Neural progenitor cell (in vitro differentiated cells): ENCODE measurements at regions not wholly inside any gene's neighbourhood (a gene's known extent, or its start where the extent isn't known, plus 50 kb on each side); places are given as distances from the start of the nearest gene placed in this dataset.

Source experiments
- DNase-seq: peaks from one replicate; pipeline ENCODE4 v3.0.0-alpha.2; 2016; ENCODE audit warnings: low spot score
- H2AFZ ChIP-seq: fragments of 200-600 bp; sonication (generic); replicated peaks from 2 replicates; pipeline ENCODE4 v1.6.1; 2016; ENCODE audit warnings: antibody characterized with exemption
- H3F3A ChIP-seq: fragments of 200-600 bp; sonication (generic); 2 replicates; pipeline ENCODE4 v1.6.1; 2016; ENCODE audit warnings: antibody characterized with exemption, low read depth
- H3K27ac ChIP-seq: fragments of 200-600 bp; sonication (generic); 2 replicates; pipeline ENCODE4 v1.5.1; 2016; ENCODE audit warnings: mild to moderate bottlenecking
- H3K27me3 ChIP-seq: fragments of 200-600 bp; sonication (generic); 2 replicates; pipeline ENCODE4 v1.6.1; 2016; ENCODE audit warnings: mild to moderate bottlenecking, moderate library complexity
- H3K36me3 ChIP-seq: fragments of 200-600 bp; sonication (generic); 2 replicates; pipeline ENCODE4 v1.5.1; 2016
- H3K4me1 ChIP-seq: fragments of 200-600 bp; sonication (generic); 2 replicates; pipeline ENCODE4 v1.6.1; 2016; ENCODE audit warnings: mixed run types
- H3K4me2 ChIP-seq: fragments of 200-600 bp; sonication (generic); 2 replicates; pipeline ENCODE4 v1.6.1; 2016
- H3K4me3 ChIP-seq: fragments of 200-600 bp; sonication (generic); 2 replicates; pipeline ENCODE4 v1.5.1; 2016
- H3K79me2 ChIP-seq: fragments of 200-600 bp; sonication (generic); 2 replicates; pipeline ENCODE4 v1.6.1; 2016; ENCODE audit warnings: low read depth
- H3K9ac ChIP-seq: fragments of 200-600 bp; sonication (generic); 2 replicates; pipeline ENCODE4 v1.6.1; 2016
- H3K9me3 ChIP-seq: fragments of 200-600 bp; sonication (generic); 2 replicates; pipeline ENCODE4 v1.5.1; 2016; ENCODE audit warnings: low read depth
- H4K20me1 ChIP-seq: fragments of 200-600 bp; sonication (generic); 2 replicates; pipeline ENCODE4 v1.6.1; 2016; ENCODE audit warnings: low read depth
- H3K27ac Mint-ChIP-seq: 3 replicates; pipeline ENCODE4 v1.8.0; 2021; ENCODE audit warnings: mixed read lengths
- H3K27me3 Mint-ChIP-seq: 2 replicates; pipeline ENCODE4 v1.8.0; 2022; ENCODE audit warnings: low read depth, mild to moderate bottlenecking, inconsistent platforms, moderate library complexity, mixed read lengths; ENCODE audit not compliant: insufficient read depth
- H3K36me3 Mint-ChIP-seq: 3 replicates; pipeline ENCODE4 v1.8.0; 2021; ENCODE audit warnings: mixed read lengths
- H3K4me1 Mint-ChIP-seq: 3 replicates; pipeline ENCODE4 v1.8.0; 2021; ENCODE audit warnings: mixed read lengths
- H3K4me3 Mint-ChIP-seq: 3 replicates; pipeline ENCODE4 v1.8.0; 2021; ENCODE audit warnings: mild to moderate bottlenecking, moderate library complexity, mixed read lengths
- H3K9me3 Mint-ChIP-seq: 3 replicates; pipeline ENCODE4 v1.8.0; 2020; ENCODE audit warnings: mixed read lengths
- CTCF ChIP-seq: fragments of 200-600 bp; sonication (generic); IDR thresholded peaks from 2 replicates; pipeline ENCODE4 v1.5.1; 2017; ENCODE audit warnings: antibody characterized with exemption, mild to moderate bottlenecking
- EZH2 ChIP-seq: fragments of 200-600 bp; sonication (generic); IDR thresholded peaks from 2 replicates; pipeline ENCODE4 v1.6.1; 2017; ENCODE audit warnings: antibody characterized with exemption, mild to moderate bottlenecking, moderate library complexity
- EZH2phosphoT487 ChIP-seq: fragments of 200-600 bp; sonication (generic); IDR thresholded peaks from 2 replicates; pipeline ENCODE4 v1.6.1; 2017; ENCODE audit warnings: antibody characterized with exemption

DNA sequence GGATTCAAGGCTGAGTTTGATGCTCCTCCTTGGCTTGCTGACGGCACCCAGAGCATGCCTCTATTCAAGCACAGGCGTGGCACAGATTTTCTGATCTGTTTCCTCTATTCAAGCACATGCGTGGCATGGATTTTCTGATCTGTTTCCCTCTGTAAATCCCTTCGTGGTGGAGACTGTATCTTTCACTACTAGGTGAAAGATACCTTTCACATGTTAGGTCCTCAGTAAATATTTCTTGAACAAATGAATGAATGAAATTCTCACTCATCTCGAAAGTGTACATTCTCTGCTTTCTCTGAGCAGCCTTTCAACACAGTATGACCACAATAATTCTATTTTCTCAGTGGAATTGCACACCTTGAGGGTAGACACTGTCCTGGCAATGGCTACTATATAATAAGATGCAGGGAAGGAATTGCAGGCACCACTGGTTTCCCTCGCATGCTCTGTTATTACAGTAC lies 72.6 kb upstream of the F13A1 start:
- no peaks in the 10 kb centered on the region for H3K36me3 Mint-ChIP-seq
- H3K79me2 ChIP-seq: no peaks in the 10 kb centered on the region
- H3K9me3 Mint-ChIP-seq: no peaks in the 10 kb centered on the region
- no peak for DNase-seq
- H3K4me3 Mint-ChIP-seq: no peak overlapping the region
- H3F3A ChIP-seq: no peaks in the 10 kb centered on the region
- TF ChIP-seq CTCF: no peak
- no peak for TF ChIP-seq EZH2phosphoT487
- no peak overlapping the region for H3K9ac ChIP-seq
- H3K4me2 ChIP-seq: no peak overlapping the region
- no peaks in the 10 kb centered on the region for H3K36me3 ChIP-seq
- no peak overlapping the region for H3K27ac Mint-ChIP-seq
- no peaks in the 10 kb centered on the region for H3K9me3 ChIP-seq
- no peak overlapping the region for H2AFZ ChIP-seq
- no peaks in the 10 kb centered on the region for H3K4me1 ChIP-seq
- no peak overlapping the region for H3K4me3 ChIP-seq
- peaks cover 3% of the 10 kb centered on the region for H3K4me1 Mint-ChIP-seq
- H3K27me3 ChIP-seq: no peaks in the 10 kb centered on the region
- H3K27me3 Mint-ChIP-seq: no peaks in the 10 kb centered on the region
- no peaks in the 10 kb centered on the region for H4K20me1 ChIP-seq
- H3K27ac ChIP-seq: no peak overlapping the region

DNA sequence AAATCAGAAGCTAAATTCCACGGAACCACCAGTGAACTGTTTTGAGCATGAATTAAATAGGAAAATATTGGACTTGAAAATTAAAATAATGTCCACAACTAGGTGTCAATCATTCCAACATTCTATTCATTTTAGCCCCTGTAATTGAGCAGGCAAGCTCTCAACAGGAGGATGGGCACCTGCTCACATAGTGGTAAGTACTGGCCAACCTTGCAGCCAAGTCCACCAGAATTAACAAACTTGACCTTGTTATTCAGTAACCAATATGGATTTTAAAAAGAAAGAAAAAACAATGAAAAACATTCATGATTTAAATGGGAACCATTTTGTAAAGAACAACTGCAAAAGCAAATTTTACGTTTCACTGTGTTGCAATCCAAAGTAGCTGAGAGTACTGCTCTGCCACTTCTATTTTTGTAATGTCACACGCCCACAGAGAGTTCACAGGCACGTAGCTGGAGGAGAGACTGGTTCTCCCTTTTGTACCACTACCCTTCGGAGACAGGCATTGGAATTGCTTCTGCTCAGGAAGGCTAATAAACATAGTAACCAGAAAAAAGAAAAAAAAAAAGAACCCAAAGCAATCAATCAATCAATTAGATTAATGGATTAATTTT lies 75.2 kb upstream of the F13A1 start:
- Histone ChIP-seq H3K9ac (no peak overlapping the region), H3K79me2 (no peaks in the 10 kb centered on the region), H3F3A (no peaks in the 10 kb centered on the region), H3K27me3 (no peaks in the 10 kb centered on the region), H3K4me2 (no peak overlapping the region), H3K9me3 (no peaks in the 10 kb centered on the region), H3K36me3 (no peaks in the 10 kb centered on the region), H3K4me3 (no peak overlapping the region), H2AFZ (no peak overlapping the region), H3K4me1 (no peaks in the 10 kb centered on the region), H3K27ac (no peak overlapping the region), H4K20me1 (no peaks in the 10 kb centered on the region)
- H3K27ac Mint-ChIP-seq: no peak overlapping the region
- no peaks in the 10 kb centered on the region for H3K36me3 Mint-ChIP-seq
- peaks cover 2% of the 10 kb centered on the region for H3K4me1 Mint-ChIP-seq
- no peak for DNase-seq
- H3K27me3 Mint-ChIP-seq: no peaks in the 10 kb centered on the region
- no peak for TF ChIP-seq CTCF
- TF ChIP-seq EZH2: no peak
- no peak for TF ChIP-seq EZH2phosphoT487
- H3K4me3 Mint-ChIP-seq: no peak overlapping the region
- H3K9me3 Mint-ChIP-seq: no peaks in the 10 kb centered on the region

GRCh38 chr6:6397842-6398241 lies 77.4 kb upstream of the F13A1 start:
- H3K4me1 ChIP-seq: no peaks in the 10 kb centered on the region
- no peak overlapping the region for H3K27ac ChIP-seq
- DNase-seq: no peak
- no peak overlapping the region for H3K9ac ChIP-seq
- H3K4me1 Mint-ChIP-seq: no peaks in the 10 kb centered on the region
- H3K36me3 Mint-ChIP-seq: no peaks in the 10 kb centered on the region
- no peaks in the 10 kb centered on the region for H3K79me2 ChIP-seq
- no peaks in the 10 kb centered on the region for H3F3A ChIP-seq
- no peaks in the 10 kb centered on the region for H3K9me3 Mint-ChIP-seq
- TF ChIP-seq EZH2phosphoT487 (no peak), EZH2 (no peak), CTCF (no peak)
- H3K4me3 ChIP-seq: no peak overlapping the region
- no peaks in the 10 kb centered on the region for H4K20me1 ChIP-seq
- no peaks in the 10 kb centered on the region for H3K27me3 Mint-ChIP-seq
- no peaks in the 10 kb centered on the region for H3K9me3 ChIP-seq
- H3K36me3 ChIP-seq: no peaks in the 10 kb centered on the region
- H3K27me3 ChIP-seq: no peaks in the 10 kb centered on the region
- no peak overlapping the region for H3K4me3 Mint-ChIP-seq
- no peak overlapping the region for H3K4me2 ChIP-seq
- H3K27ac Mint-ChIP-seq: no peak overlapping the region
- no peak overlapping the region for H2AFZ ChIP-seq
